ENCODE measurements at regions not wholly inside any gene's neighbourhood (a gene's known extent, or its start where the extent isn't known, plus 50 kb on each side); places are given as distances from the start of the nearest gene placed in this dataset.

- no peak for TF ChIP-seq CTCF (tag by site-specific recombination; IDR thresholded peaks at IDR 0.05)
- no peak for TF ChIP-seq FEZF1 (tag by site-specific recombination; IDR thresholded peaks at IDR 0.05)
- TF ChIP-seq ZNF114 (tag by site-specific recombination; IDR thresholded peaks at IDR 0.05), result no peak
- TF ChIP-seq ZEB2 (tag by site-specific recombination; IDR thresholded peaks at IDR 0.05), result no peak
- TF ChIP-seq REST (tag by site-specific recombination; IDR thresholded peaks at IDR 0.05), result no peak
- TF ChIP-seq ZNF398 (tag by site-specific recombination; IDR thresholded peaks at IDR 0.05), result no peak
Measured at GRCh38 chr5:4698596-4698995, 441.5 kb upstream of the ADAMTS16 start.
